Calu3 (cell line): ENCODE measurements at regions not wholly inside any gene's neighbourhood (a gene's known extent, or its start where the extent isn't known, plus 50 kb on each side); places are given as distances from the start of the nearest gene placed in this dataset.
"Not testable (repeated sequence)": the region's sequence is repeated elsewhere in the genome, so short reads cannot be mapped to it uniquely, and the experiment has no call there.

ENCODE experiments used
- BruUV-seq: library from RNA; stranded (reverse); fragments of 400-500 nt; replicated peaks from 2 replicates; lab custom pipeline; 2021; lab: Mats Ljungman, UMichigan
- CTCF ChIA-PET: fragments of 300-600 bp; sonication (Branson Sonifier 250); formaldehyde crosslinking; loops from one replicate; lab custom pipeline; 2022; ENCODE audit warnings: antibody characterized with exemption; lab: Charles Lee
- DNase-seq: peaks from one replicate; pipeline ENCODE4 v3.0.0; 2022
- H3K27ac Mint-ChIP-seq: one replicate; pipeline ENCODE4 v1.8.0; 2022; ENCODE audit warnings: mixed read lengths; ENCODE audit not compliant: unreplicated experiment
- H3K27me3 Mint-ChIP-seq: one replicate; pipeline ENCODE4 v1.8.0; 2022; ENCODE audit warnings: mixed read lengths; ENCODE audit not compliant: unreplicated experiment
- H3K36me3 Mint-ChIP-seq: one replicate; pipeline ENCODE4 v1.8.0; 2022; ENCODE audit warnings: mild to moderate bottlenecking, moderate library complexity, mixed read lengths; ENCODE audit not compliant: insufficient read depth, unreplicated experiment
- H3K4me1 Mint-ChIP-seq: one replicate; pipeline ENCODE4 v1.8.0; 2022; ENCODE audit warnings: mild to moderate bottlenecking, low read depth, mixed read lengths; ENCODE audit not compliant: unreplicated experiment
- H3K4me3 Mint-ChIP-seq: one replicate; pipeline ENCODE4 v1.8.0; 2022; ENCODE audit warnings: mild to moderate bottlenecking, low read depth, moderate library complexity, mixed read lengths; ENCODE audit not compliant: unreplicated experiment
- H3K9me3 Mint-ChIP-seq: one replicate; pipeline ENCODE4 v1.8.0; 2022; ENCODE audit warnings: low read depth, mixed read lengths; ENCODE audit not compliant: unreplicated experiment
- intact Hi-C: fragments of 100-400 bp; cut with micrococcal nuclease; formaldehyde crosslinking; loops from one replicate; pipeline ENCODE4 v1.10.0; 2022; ENCODE audit not compliant: unreplicated experiment
- TF ChIP-seq, protein P1 (sequence below): fragments of 200-600 bp; IDR thresholded peaks from one replicate; pipeline ENCODE4 v1.8.0; 2022; ENCODE audit warnings: antibody characterized with exemption; ENCODE audit not compliant: unreplicated experiment

DNA sequence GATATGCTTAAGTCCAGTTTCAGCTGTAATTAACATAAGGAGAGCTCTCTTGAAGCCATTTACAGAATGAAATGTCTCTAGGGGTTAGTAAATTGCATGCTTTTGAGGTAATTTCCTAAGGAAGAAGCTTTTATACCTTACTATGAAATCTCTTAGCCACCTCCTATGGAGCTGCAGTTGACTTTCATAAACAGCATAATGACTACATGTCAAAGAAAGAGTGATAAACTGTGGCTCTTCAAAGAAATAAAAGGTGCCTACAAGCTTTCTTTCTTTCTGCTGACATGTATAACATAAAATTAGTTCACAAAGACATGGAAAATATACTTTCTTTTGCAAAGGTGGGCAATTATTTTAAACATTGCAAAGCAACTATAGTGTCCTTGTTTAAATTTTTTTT, 90.8 kb downstream of the TMEM167A start:
- H3K27me3 Mint-ChIP-seq: no peaks in the 10 kb centered on the region
- BruUV-seq: no TSS peak
- H3K4me1 Mint-ChIP-seq: peaks cover 20% of the 10 kb centered on the region
- H3K27ac Mint-ChIP-seq: no peak overlapping the region
- CTCF ChIA-PET: interaction anchor here (0.7 kb wide), 1 partner anchor 516 kb away, joined by 3 read pairs; no protein-coding TSS in a partner anchor
- no peaks in the 10 kb centered on the region for H3K36me3 Mint-ChIP-seq
- DNase-seq: no peak
- H3K9me3 Mint-ChIP-seq: peaks cover 5% of the 10 kb centered on the region
- TF ChIP-seq, protein P1, sequence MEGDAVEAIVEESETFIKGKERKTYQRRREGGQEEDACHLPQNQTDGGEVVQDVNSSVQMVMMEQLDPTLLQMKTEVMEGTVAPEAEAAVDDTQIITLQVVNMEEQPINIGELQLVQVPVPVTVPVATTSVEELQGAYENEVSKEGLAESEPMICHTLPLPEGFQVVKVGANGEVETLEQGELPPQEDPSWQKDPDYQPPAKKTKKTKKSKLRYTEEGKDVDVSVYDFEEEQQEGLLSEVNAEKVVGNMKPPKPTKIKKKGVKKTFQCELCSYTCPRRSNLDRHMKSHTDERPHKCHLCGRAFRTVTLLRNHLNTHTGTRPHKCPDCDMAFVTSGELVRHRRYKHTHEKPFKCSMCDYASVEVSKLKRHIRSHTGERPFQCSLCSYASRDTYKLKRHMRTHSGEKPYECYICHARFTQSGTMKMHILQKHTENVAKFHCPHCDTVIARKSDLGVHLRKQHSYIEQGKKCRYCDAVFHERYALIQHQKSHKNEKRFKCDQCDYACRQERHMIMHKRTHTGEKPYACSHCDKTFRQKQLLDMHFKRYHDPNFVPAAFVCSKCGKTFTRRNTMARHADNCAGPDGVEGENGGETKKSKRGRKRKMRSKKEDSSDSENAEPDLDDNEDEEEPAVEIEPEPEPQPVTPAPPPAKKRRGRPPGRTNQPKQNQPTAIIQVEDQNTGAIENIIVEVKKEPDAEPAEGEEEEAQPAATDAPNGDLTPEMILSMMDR: no peak
- intact Hi-C loops: loop anchor here (10.0 kb wide), 1 partner anchor 332 kb away; no protein-coding TSS in a partner anchor
- H3K4me3 Mint-ChIP-seq: no peak overlapping the region

DNA sequence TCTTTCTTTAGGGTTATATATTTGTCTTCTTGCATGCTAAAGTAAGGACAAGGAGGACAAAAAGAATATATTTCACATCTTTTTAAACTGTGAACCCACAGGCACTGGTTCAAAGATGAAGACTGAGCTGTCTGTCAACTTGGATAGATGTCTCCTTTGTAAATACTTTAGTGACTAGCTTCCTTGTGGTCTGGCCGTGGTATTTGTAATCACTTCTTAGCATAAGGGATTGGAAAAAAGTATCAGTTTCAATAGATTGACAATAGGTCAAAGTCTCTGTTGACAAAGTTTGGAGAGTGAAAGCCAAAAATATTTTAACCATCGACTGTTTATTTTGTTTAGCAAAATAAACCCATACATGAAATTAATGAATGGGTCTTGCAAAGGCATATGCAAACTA, 91.4 kb downstream of the TMEM167A start:
- Mint-ChIP-seq H3K4me1 (peaks cover 15% of the 10 kb centered on the region), H3K27me3 (no peaks in the 10 kb centered on the region), H3K9me3 (peaks cover 2% of the 10 kb centered on the region), H3K36me3 (no peaks in the 10 kb centered on the region), H3K27ac (no peak overlapping the region), H3K4me3 (no peak overlapping the region)
- no peak for DNase-seq
- CTCF ChIA-PET: interaction anchor here (0.7 kb wide), 1 partner anchor 92 kb away, joined by 3 read pairs; the partner anchor contains the start of genes TMEM167A and XRCC4
- TF ChIP-seq, protein P1: no peak
- BruUV-seq: no TSS peak
- intact Hi-C loops: loop anchor here (10.0 kb wide), 1 partner anchor 331 kb away; no protein-coding TSS in a partner anchor

DNA sequence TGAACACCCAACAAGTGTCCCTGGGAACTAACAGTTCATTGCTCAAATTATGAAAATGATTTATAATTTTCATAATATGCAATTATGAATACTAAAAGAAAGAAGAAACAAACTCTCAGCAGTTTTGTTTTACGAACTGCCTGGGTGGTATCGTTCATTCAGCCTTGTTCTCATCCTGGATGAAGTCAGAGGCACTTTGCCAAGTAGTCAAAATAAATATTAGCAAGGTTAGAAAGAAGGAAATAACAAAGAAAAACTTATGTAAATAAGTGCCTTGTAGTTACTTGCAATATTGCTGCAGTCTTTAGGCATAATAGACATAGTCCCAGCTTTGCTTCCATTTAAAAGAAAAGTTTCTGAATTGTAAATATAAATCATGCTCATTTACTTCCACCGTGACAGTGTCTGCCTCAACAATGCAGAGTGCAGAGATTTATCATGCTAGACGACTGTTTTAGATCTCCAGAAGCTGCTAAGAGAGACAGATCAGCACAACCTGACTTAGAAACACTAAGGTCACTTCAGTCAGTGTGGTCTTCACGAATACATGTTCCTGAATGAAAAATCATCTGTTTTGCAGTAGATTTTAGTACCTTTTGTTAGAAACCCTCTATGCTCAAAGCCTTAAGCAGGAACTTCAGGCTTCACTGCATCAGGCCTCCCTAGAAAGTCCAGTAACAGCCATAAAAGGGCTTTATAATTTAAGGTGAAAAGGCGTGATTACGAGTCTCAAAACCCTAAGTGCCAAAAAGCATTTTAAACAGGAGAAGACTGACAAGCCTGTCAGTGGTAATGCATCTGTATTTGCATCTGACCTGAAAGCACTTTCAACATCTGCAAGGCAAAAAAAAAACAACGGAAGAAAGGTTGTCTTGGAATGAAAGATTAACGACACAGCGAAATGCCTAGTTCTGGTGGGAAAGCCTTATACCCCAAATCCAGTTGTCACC, 92.1 kb downstream of the TMEM167A start:
- BruUV-seq: no TSS peak
- H3K27me3 Mint-ChIP-seq: no peaks in the 10 kb centered on the region
- H3K9me3 Mint-ChIP-seq: peaks cover 2% of the 10 kb centered on the region
- TF ChIP-seq, protein P1: no peak
- intact Hi-C loops: loop anchor here (10.0 kb wide), 1 partner anchor 330 kb away; no protein-coding TSS in a partner anchor
- H3K4me1 Mint-ChIP-seq: peaks cover 15% of the 10 kb centered on the region
- DNase-seq: no peak
- no peak overlapping the region for H3K27ac Mint-ChIP-seq
- CTCF ChIA-PET: interaction anchor here (0.7 kb wide), 1 partner anchor 92 kb away, joined by 3 read pairs; the partner anchor contains the start of genes TMEM167A and XRCC4
- no peak overlapping the region for H3K4me3 Mint-ChIP-seq
- no peaks in the 10 kb centered on the region for H3K36me3 Mint-ChIP-seq

DNA sequence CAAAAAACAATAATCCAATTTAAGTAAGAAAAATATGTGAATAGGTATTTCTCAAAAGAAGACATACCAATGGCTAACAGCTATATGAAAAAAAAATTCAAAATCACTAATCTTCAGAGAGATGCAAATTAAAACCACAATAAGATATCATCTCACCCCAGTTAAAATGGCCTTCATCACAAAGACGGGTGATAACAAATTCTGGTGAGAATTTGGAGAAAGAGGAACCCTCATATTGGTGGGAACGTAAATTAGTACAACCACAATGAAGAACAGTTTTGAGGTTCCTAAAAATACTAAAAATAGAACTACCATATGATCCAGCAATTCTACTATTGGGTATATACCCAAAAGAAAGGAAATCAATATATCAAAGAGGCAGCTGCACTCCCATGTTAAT, 94.3 kb downstream of the TMEM167A start:
- Mint-ChIP-seq H3K9me3 (peaks cover 13% of the 10 kb centered on the region), H3K27me3 (no peaks in the 10 kb centered on the region), H3K27ac (no peak overlapping the region), H3K36me3 (no peaks in the 10 kb centered on the region), H3K4me3 (no peak overlapping the region), H3K4me1 (peaks cover 15% of the 10 kb centered on the region)
- no peak for DNase-seq
- intact Hi-C loops: loop anchor here (10.0 kb wide), 1 partner anchor 328 kb away; no protein-coding TSS in a partner anchor
- CTCF ChIA-PET: no interaction called here
- BruUV-seq: no TSS peak
- TF ChIP-seq, protein P1: no peak

DNA sequence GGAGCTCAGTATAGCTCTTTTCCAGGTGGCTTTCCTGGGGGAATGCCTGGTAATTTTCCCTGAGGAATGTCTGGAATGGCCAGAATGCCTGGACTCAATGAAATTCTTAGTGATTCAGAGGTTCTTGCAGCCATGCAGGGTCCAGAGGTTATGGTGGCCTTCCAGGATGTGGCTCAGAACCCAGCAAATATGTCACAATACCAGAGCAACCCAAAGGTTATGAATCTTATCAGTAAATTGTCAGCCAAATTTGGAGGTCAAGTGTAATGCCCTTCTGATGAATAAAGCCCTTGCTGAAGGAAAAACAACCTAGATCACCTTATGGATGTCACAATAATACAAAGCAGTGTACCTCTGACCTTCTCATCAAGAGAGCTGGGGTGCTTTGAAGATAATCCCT, 100.3 kb downstream of the TMEM167A start:
- CTCF ChIA-PET, DNase-seq, H3K27me3 Mint-ChIP-seq: not testable (repeated sequence)

More for the DNA sequence above, 100.3 kb downstream of the TMEM167A start:
- BruUV-seq, H3K4me3 Mint-ChIP-seq, intact Hi-C loops: not testable (repeated sequence)
- Mint-ChIP-seq H3K9me3 (peaks cover 22% of the 10 kb centered on the region), H3K27ac (peak overlapping the region; percentile 96), H3K36me3 (peaks cover 17% of the 10 kb centered on the region), H3K4me1 (peaks cover 18% of the 10 kb centered on the region)
